ENCODE measurements at regions not wholly inside any gene's neighbourhood (a gene's known extent, or its start where the extent isn't known, plus 50 kb on each side); places are given as distances from the start of the nearest gene placed in this dataset.

DNA sequence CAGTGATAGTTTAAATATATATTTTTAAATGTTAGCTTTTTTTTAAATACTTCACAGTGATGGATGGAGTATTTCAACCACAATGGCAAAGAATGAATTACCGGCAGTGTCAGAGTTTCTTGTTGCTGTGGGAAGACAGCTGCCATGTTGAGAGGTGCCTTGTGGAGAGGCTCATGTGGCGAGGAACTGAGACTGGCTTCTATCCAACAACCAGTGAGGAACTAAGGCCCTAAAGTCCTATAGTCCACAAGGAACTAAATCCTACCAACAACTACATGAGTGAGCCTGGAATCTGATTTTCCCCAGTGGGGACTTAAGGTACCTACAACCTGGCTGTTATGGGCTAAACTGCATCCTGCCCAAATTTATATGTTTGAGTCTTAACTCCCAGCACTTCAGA, 220.2 kb upstream of the PLEKHG7 start:
- H3K18ac ChIP-seq (ENCODE audit: low read depth in 1 of 2, low read length in 2 of 2) = no peak overlapping the region
- H3K4me3 ChIP-seq (ENCODE audit: insufficient read depth in 1 of 2, low read depth in 1 of 2, low read length in 2 of 2) = no peak overlapping the region
- no peak overlapping the region for H4K91ac ChIP-seq (ENCODE audit: low read length)
- H3K4me2 ChIP-seq (ENCODE audit: low read length, poor library complexity, severe bottlenecking) = no peak overlapping the region
- no peak overlapping the region for H2AK5ac ChIP-seq (ENCODE audit: low read length, severe bottlenecking)
- H2BK12ac ChIP-seq (ENCODE audit: low read length in 2 of 2) = no peak overlapping the region
- no peak overlapping the region for H3K9ac ChIP-seq (ENCODE audit: low read length)
- no peak overlapping the region for H2BK5ac ChIP-seq (ENCODE audit: low read depth, low read length, poor library complexity, severe bottlenecking)
- H2AFZ ChIP-seq (ENCODE audit: low read depth, low read length) = no peak overlapping the region
- no peaks in the 10 kb centered on the region for H3K79me1 ChIP-seq (replicated peaks; ENCODE audit: low read length, poor library complexity, severe bottlenecking)
- H2BK15ac ChIP-seq (ENCODE audit: low read depth, poor library complexity, severe bottlenecking) = no peak overlapping the region
- no peak for DNase-seq
- H4K8ac ChIP-seq (ENCODE audit: low read length) = no peak overlapping the region
- H3K23ac ChIP-seq (ENCODE audit: low read length in 2 of 2) = no peak overlapping the region
- no peaks in the 10 kb centered on the region for H3K4me1 ChIP-seq (ENCODE audit: control insufficient read depth, insufficient read depth, low read depth, low read length)
- WGBS = 100% methylated on average over 2 of the region's 2 CpGs
- H3K9me3 ChIP-seq (ENCODE audit: control insufficient read depth, low read length) = no peaks in the 10 kb centered on the region
- H3K14ac ChIP-seq (ENCODE audit: low read length in 2 of 2) = no peak overlapping the region
- H3K36me3 ChIP-seq (ENCODE audit: control insufficient read depth in 1 of 2, insufficient read depth in 2 of 2, low read depth in 1 of 2, low read length in 2 of 2) = no peaks in the 10 kb centered on the region
- H3K27ac ChIP-seq (ENCODE audit: low read length, poor library complexity, severe bottlenecking) = no peak overlapping the region
- H2BK120ac ChIP-seq (ENCODE audit: low read depth, low read length) = peak overlapping the region; percentile 0
- peak overlapping the region in 1 of 2 experiments; percentile 73 for H3K4ac ChIP-seq (ENCODE audit: low read depth in 1 of 2, low read length in 2 of 2)
- H3K27me3 ChIP-seq (ENCODE audit: control insufficient read depth in 1 of 2, insufficient read depth in 1 of 2, low read length in 2 of 2) = no peaks in the 10 kb centered on the region

DNA sequence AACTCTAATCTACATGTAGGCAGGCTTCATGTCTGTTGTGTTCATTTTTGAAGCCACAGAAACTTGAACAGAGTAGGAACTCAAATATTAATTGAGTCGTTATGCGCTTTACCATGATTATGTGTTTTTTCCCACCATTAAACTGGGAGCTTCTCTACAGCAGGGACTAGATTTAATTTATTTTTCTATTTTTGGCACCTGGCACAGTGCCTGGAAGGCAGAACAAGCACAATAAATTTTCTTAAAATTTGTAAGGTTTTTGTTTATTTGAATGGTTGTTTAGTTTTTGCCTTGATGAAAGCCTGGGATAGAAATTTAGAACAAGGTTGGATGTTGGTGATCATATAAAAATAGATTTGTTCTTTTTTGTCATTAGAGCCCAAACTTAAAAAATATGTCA, 221.7 kb upstream of the PLEKHG7 start:
- Histone ChIP-seq H3K27me3 (ENCODE audit: control insufficient read depth in 1 of 2, insufficient read depth in 1 of 2, low read length in 2 of 2) (peaks cover 0 to 6% of the 10 kb centered on the region in 2 experiments), H3K23ac (ENCODE audit: low read length in 2 of 2) (no peak overlapping the region), H2BK5ac (ENCODE audit: low read depth, low read length, poor library complexity, severe bottlenecking) (no peak overlapping the region), H3K4me1 (ENCODE audit: control insufficient read depth, insufficient read depth, low read depth, low read length) (no peaks in the 10 kb centered on the region), H3K18ac (ENCODE audit: low read depth in 1 of 2, low read length in 2 of 2) (no peak overlapping the region), H2AK5ac (ENCODE audit: low read length, severe bottlenecking) (no peak overlapping the region), H3K4me3 (ENCODE audit: insufficient read depth in 1 of 2, low read depth in 1 of 2, low read length in 2 of 2) (no peak overlapping the region), H3K36me3 (ENCODE audit: control insufficient read depth in 1 of 2, insufficient read depth in 2 of 2, low read depth in 1 of 2, low read length in 2 of 2) (no peaks in the 10 kb centered on the region), H3K4ac (ENCODE audit: low read depth in 1 of 2, low read length in 2 of 2) (no peak overlapping the region), H2AFZ (ENCODE audit: low read depth, low read length) (no peak overlapping the region), H3K27ac (ENCODE audit: low read length, poor library complexity, severe bottlenecking) (no peak overlapping the region), H4K91ac (ENCODE audit: low read length) (no peak overlapping the region), H3K79me1 (replicated peaks; ENCODE audit: low read length, poor library complexity, severe bottlenecking) (no peaks in the 10 kb centered on the region), H2BK12ac (ENCODE audit: low read length in 2 of 2) (no peak overlapping the region), H3K4me2 (ENCODE audit: low read length, poor library complexity, severe bottlenecking) (no peak overlapping the region), H3K9ac (ENCODE audit: low read length) (no peak overlapping the region), H3K9me3 (ENCODE audit: control insufficient read depth, low read length) (no peaks in the 10 kb centered on the region), H2BK15ac (ENCODE audit: low read depth, poor library complexity, severe bottlenecking) (no peak overlapping the region), H4K8ac (ENCODE audit: low read length) (no peak overlapping the region), H2BK120ac (ENCODE audit: low read depth, low read length) (no peak overlapping the region), H3K14ac (ENCODE audit: low read length in 2 of 2) (no peak overlapping the region)
- DNase-seq = no peak
- 94% methylated on average over 2 of the region's 2 CpGs for WGBS

DNA sequence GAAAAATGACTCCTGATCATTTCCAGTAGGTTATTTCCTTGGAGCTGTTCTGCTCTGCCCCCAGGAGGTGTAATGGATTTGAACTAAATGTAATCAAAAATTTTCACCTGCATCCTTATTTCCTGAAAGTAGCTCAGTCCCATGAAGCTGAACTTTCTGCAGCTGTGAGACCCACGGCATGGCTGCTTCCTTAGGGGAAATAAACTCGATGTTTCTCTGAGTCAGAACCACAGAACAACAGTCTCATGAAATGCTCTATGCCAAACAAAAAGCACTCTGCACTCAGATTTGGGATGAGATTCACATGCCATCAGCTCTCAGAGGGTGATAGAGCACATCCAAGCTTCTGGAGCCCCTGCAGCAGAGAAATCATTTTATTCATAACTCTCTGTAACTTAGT, 224.1 kb upstream of the PLEKHG7 start:
- no peak overlapping the region for H3K27ac ChIP-seq (ENCODE audit: low read length, poor library complexity, severe bottlenecking)

DNA sequence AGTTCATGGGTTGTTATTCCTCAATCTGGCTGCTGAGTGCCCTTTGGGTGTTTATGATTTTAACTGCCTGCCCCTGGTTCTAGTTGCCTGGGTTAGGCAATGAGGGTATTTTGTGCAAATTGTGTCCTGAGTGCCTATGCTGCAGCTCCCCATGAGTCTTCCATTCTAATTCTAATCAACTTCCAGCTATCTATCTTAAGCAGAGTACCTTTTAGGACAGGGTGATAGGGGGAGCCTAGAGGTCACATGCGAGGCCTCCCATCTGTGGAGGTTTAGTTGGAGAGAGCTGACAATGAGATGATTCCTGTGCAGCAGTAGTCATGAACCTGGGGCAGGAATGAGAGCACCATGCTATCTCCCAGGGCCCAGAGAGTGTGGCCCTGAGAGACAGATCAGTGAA, 225.9 kb upstream of the PLEKHG7 start:
- no peak for DNase-seq

More for the DNA sequence above, 224.1 kb upstream of the PLEKHG7 start:
- Histone ChIP-seq H2BK120ac (ENCODE audit: low read depth, low read length) (no peak overlapping the region), H2AFZ (ENCODE audit: low read depth, low read length) (no peak overlapping the region), H3K36me3 (ENCODE audit: control insufficient read depth in 1 of 2, insufficient read depth in 2 of 2, low read depth in 1 of 2, low read length in 2 of 2) (no peaks in the 10 kb centered on the region), H2BK15ac (ENCODE audit: low read depth, poor library complexity, severe bottlenecking) (no peak overlapping the region), H4K91ac (ENCODE audit: low read length) (no peak overlapping the region), H4K8ac (ENCODE audit: low read length) (no peak overlapping the region), H3K4ac (ENCODE audit: low read depth in 1 of 2, low read length in 2 of 2) (no peak overlapping the region), H2BK12ac (ENCODE audit: low read length in 2 of 2) (no peak overlapping the region), H2BK5ac (ENCODE audit: low read depth, low read length, poor library complexity, severe bottlenecking) (no peak overlapping the region), H3K23ac (ENCODE audit: low read length in 2 of 2) (no peak overlapping the region), H3K14ac (ENCODE audit: low read length in 2 of 2) (no peak overlapping the region), H3K9me3 (ENCODE audit: control insufficient read depth, low read length) (no peaks in the 10 kb centered on the region), H3K79me1 (replicated peaks; ENCODE audit: low read length, poor library complexity, severe bottlenecking) (no peaks in the 10 kb centered on the region), H3K4me2 (ENCODE audit: low read length, poor library complexity, severe bottlenecking) (no peak overlapping the region), H3K27me3 (ENCODE audit: control insufficient read depth in 1 of 2, insufficient read depth in 1 of 2, low read length in 2 of 2) (peaks cover 0 to 6% of the 10 kb centered on the region in 2 experiments), H3K18ac (ENCODE audit: low read depth in 1 of 2, low read length in 2 of 2) (no peak overlapping the region), H3K4me3 (ENCODE audit: insufficient read depth in 1 of 2, low read depth in 1 of 2, low read length in 2 of 2) (no peak overlapping the region), H3K4me1 (ENCODE audit: control insufficient read depth, insufficient read depth, low read depth, low read length) (no peaks in the 10 kb centered on the region), H3K9ac (ENCODE audit: low read length) (peak overlapping the region; percentile 31), H2AK5ac (ENCODE audit: low read length, severe bottlenecking) (no peak overlapping the region)
- no peak for DNase-seq
- 70% methylated on average over 2 of the region's 2 CpGs for WGBS

More for the DNA sequence above, 225.9 kb upstream of the PLEKHG7 start:
- Histone ChIP-seq H4K91ac (ENCODE audit: low read length) (no peak overlapping the region), H4K8ac (ENCODE audit: low read length) (no peak overlapping the region), H2BK5ac (ENCODE audit: low read depth, low read length, poor library complexity, severe bottlenecking) (no peak overlapping the region), H3K14ac (ENCODE audit: low read length in 2 of 2) (peak overlapping the region; percentile 36 to 51), H3K4me3 (ENCODE audit: insufficient read depth in 1 of 2, low read depth in 1 of 2, low read length in 2 of 2) (no peak overlapping the region), H3K79me1 (replicated peaks; ENCODE audit: low read length, poor library complexity, severe bottlenecking) (no peaks in the 10 kb centered on the region), H2BK12ac (ENCODE audit: low read length in 2 of 2) (peak overlapping the region in 1 of 2 experiments; percentile 28), H3K9ac (ENCODE audit: low read length) (no peak overlapping the region), H3K27ac (ENCODE audit: low read length, poor library complexity, severe bottlenecking) (no peak overlapping the region), H2BK120ac (ENCODE audit: low read depth, low read length) (no peak overlapping the region), H3K27me3 (ENCODE audit: control insufficient read depth in 1 of 2, insufficient read depth in 1 of 2, low read length in 2 of 2) (peaks cover 0 to 6% of the 10 kb centered on the region in 2 experiments), H3K18ac (ENCODE audit: low read depth in 1 of 2, low read length in 2 of 2) (peak overlapping the region in 1 of 2 experiments; percentile 5), H3K36me3 (ENCODE audit: control insufficient read depth in 1 of 2, insufficient read depth in 2 of 2, low read depth in 1 of 2, low read length in 2 of 2) (no peaks in the 10 kb centered on the region), H2AFZ (ENCODE audit: low read depth, low read length) (no peak overlapping the region), H3K4me1 (ENCODE audit: control insufficient read depth, insufficient read depth, low read depth, low read length) (no peaks in the 10 kb centered on the region), H3K4me2 (ENCODE audit: low read length, poor library complexity, severe bottlenecking) (no peak overlapping the region), H2AK5ac (ENCODE audit: low read length, severe bottlenecking) (no peak overlapping the region), H3K9me3 (ENCODE audit: control insufficient read depth, low read length) (no peaks in the 10 kb centered on the region), H2BK15ac (ENCODE audit: low read depth, poor library complexity, severe bottlenecking) (no peak overlapping the region), H3K23ac (ENCODE audit: low read length in 2 of 2) (no peak overlapping the region), H3K4ac (ENCODE audit: low read depth in 1 of 2, low read length in 2 of 2) (no peak overlapping the region)
- WGBS = 75% methylated on average over 1 of the region's 1 CpG

Data from mesenchymal stem cell (in vitro differentiated cells and primary cell).